ENCODE measurements at regions not wholly inside any gene's neighbourhood (a gene's known extent, or its start where the extent isn't known, plus 50 kb on each side); places are given as distances from the start of the nearest gene placed in this dataset.
A peak's percentile ranks its signal among the peaks of the same experiment; 100 is the strongest.

GRCh38 chr18:35837922-35838496 lies 134.5 kb upstream of the RMP24 start:
- no peak for TF ChIP-seq GABPA (IDR thresholded peaks at IDR 0.05; ENCODE audit: borderline replicate concordance, insufficient read depth, low read length)
- peak in 2 of 3 experiments; percentile 15 to 47; a peak in 2 of 4 replicates for TF ChIP-seq CTCF (IDR thresholded peaks at IDR 0.05; ENCODE audit: control extremely low read depth in 1 of 3, insufficient read depth in 1 of 3, low read depth in 1 of 3, low read length in 3 of 3)
- TF ChIP-seq SRF (IDR thresholded peaks at IDR 0.05; ENCODE audit: low read depth, low read length), result no peak
- no peak for TF ChIP-seq SIN3A (conservative IDR thresholded peaks at IDR 0.05 in 1 of 2, IDR thresholded peaks at IDR 0.05 in 1 of 2; ENCODE audit: low read depth in 1 of 2, low read length in 2 of 2)
- no peak for TF ChIP-seq EZH2 (IDR thresholded peaks at IDR 0.05; ENCODE audit: low read depth, low read length, severe bottlenecking)
- TF ChIP-seq RFX5 (IDR thresholded peaks at IDR 0.05; ENCODE audit: borderline replicate concordance, low read depth, low read length), result no peak
- no peak for TF ChIP-seq ATF3 (IDR thresholded peaks at IDR 0.05; ENCODE audit: insufficient read depth, low read depth, low read length)
- no peak for TF ChIP-seq CEBPB (IDR thresholded peaks at IDR 0.05; ENCODE audit: low read depth, low read length)
